H1 (cell line): ENCODE measurements at regions not wholly inside any gene's neighbourhood (a gene's known extent, or its start where the extent isn't known, plus 50 kb on each side); places are given as distances from the start of the nearest gene placed in this dataset.

Experiments
- CTCF ChIA-PET: fragments of 300-600 bp; sonication (Branson Sonifier 250); formaldehyde crosslinking; loops from one replicate; lab custom pipeline; 2021; ENCODE audit not compliant: partially characterized antibody; lab: Charles Lee
- POLR2A ChIA-PET: fragments of 300-600 bp; sonication (Branson Sonifier 250); formaldehyde crosslinking; loops from one replicate; lab custom pipeline; 2021; ENCODE audit warnings: inconsistent platforms; ENCODE audit not compliant: partially characterized antibody; lab: Charles Lee
- DNase-seq, 2 experiments: peaks; one replicate each; pipeline versions ENCODE4 v3.0.0 to v3.0.0-alpha.2; 2010 to 2022; ENCODE audit warnings: low spot score in 2 of 2, low read depth in 1 of 2, mixed read lengths in 1 of 2
- FAIRE-seq: peaks from 2 replicates; lab custom pipeline; 2011; peaks lifted over from hg19 to GRCh38; lab: Jason Lieb, UNC
- H2AFZ ChIP-seq: 2 replicates; pipeline ENCODE4 v1.8.1; 2012; ENCODE audit warnings: low read length, inconsistent platforms
- H2AK5ac ChIP-seq: 2 replicates; pipeline ENCODE4 v1.6.1; 2013; ENCODE audit warnings: low read depth, low read length
- H2BK120ac ChIP-seq: replicated peaks from 2 replicates; pipeline ENCODE3; 2013; ENCODE audit warnings: low read depth, low read length, inconsistent platforms
- H2BK12ac ChIP-seq: 2 replicates; pipeline ENCODE4 v1.6.1; 2013; ENCODE audit warnings: low read depth, low read length
- H2BK15ac ChIP-seq: 2 replicates; pipeline ENCODE4 v1.6.1; 2013; ENCODE audit warnings: low read length
- H2BK20ac ChIP-seq: 2 replicates; pipeline ENCODE4 v1.6.1; 2013; ENCODE audit warnings: low read length
- H2BK5ac ChIP-seq: 2 replicates; pipeline ENCODE4 v1.6.1; 2013; ENCODE audit warnings: low read depth, low read length
- H3K14ac ChIP-seq: 2 replicates; pipeline ENCODE4 v1.6.1; 2013; ENCODE audit warnings: inconsistent platforms; ENCODE audit not compliant: insufficient read length
- H3K18ac ChIP-seq: 2 replicates; pipeline ENCODE4 v1.6.1; 2013; ENCODE audit warnings: low read length; ENCODE audit errors: extremely low read depth
- H3K23ac ChIP-seq: 2 replicates; pipeline ENCODE4 v1.6.1; 2013; ENCODE audit warnings: inconsistent platforms; ENCODE audit not compliant: insufficient read length
- H3K23me2 ChIP-seq: 2 replicates; pipeline ENCODE4 v1.6.1; 2013; ENCODE audit warnings: low read depth, low read length
- H3K27ac ChIP-seq: 2 replicates; pipeline ENCODE4 v1.6.1; 2011; ENCODE audit warnings: low read depth, low read length, inconsistent platforms
- H3K27me3 ChIP-seq, 4 experiments: replicated peaks in 1 of 4; 1 replicate in 1 of 4; 2 replicates in 3 of 4; pipeline versions ENCODE4 v1.6.1 to v1.8.1; 2011 to 2013; ENCODE audit warnings: low read length in 3 of 4, mild to moderate bottlenecking in 3 of 4, inconsistent platforms in 2 of 4, mixed read lengths in 2 of 4, moderate library complexity in 1 of 4; ENCODE audit not compliant: control insufficient read depth in 3 of 4, insufficient read depth in 3 of 4; ENCODE audit errors: extremely low read depth in 1 of 4
- H3K36me3 ChIP-seq, 4 experiments: 2 replicates each; pipeline versions ENCODE4 v1.6.1 to v1.8.1; 2011 to 2013; ENCODE audit warnings: mild to moderate bottlenecking in 4 of 4, low read length in 3 of 4, moderate library complexity in 2 of 4, control low read depth in 1 of 4, inconsistent platforms in 1 of 4; ENCODE audit not compliant: insufficient read depth in 4 of 4, control insufficient read depth in 2 of 4
- H3K4ac ChIP-seq: replicated peaks from 2 replicates; pipeline ENCODE3; 2013; ENCODE audit warnings: low read length, low read depth, mixed read lengths, inconsistent platforms; ENCODE audit not compliant: insufficient read length
- H3K4me1 ChIP-seq, 4 experiments: replicated peaks in 1 of 4; 1 replicate in 1 of 4; 2 replicates in 3 of 4; pipeline versions ENCODE4 v1.6.1 to v1.8.1; 2011 to 2013; ENCODE audit warnings: low read length in 3 of 4, inconsistent platforms in 2 of 4, mixed read lengths in 1 of 4; ENCODE audit not compliant: insufficient read depth in 4 of 4, control insufficient read depth in 3 of 4
- H3K4me2 ChIP-seq, 2 experiments: 2 replicates each; pipeline versions ENCODE4 v1.6.1 to v1.8.1; 2011 to 2013; ENCODE audit warnings: low read depth in 2 of 2, low read length in 2 of 2, control low read depth in 1 of 2, inconsistent platforms in 1 of 2, mild to moderate bottlenecking in 1 of 2; ENCODE audit not compliant: insufficient read depth in 1 of 2
- H3K4me3 ChIP-seq, 4 experiments: fragments of 200-600, 300-600 bp in 1 of 4; sonication (generic), shearing (Covaris generic), sonication (Bioruptor Twin) in 1 of 4; 2 replicates each; pipeline versions ENCODE4 v1.5.1 to v1.8.1; 2011 to 2016; ENCODE audit warnings: low read length in 4 of 4, low read depth in 3 of 4, control low read depth in 2 of 4, inconsistent platforms in 2 of 4, mild to moderate bottlenecking in 2 of 4, mixed read lengths in 1 of 4, moderate library complexity in 1 of 4; ENCODE audit not compliant: insufficient read depth in 2 of 4; ENCODE audit errors: extremely low read depth in 1 of 4
- H3K56ac ChIP-seq: replicated peaks from 2 replicates; pipeline ENCODE3; 2013; ENCODE audit warnings: low read depth, mild to moderate bottlenecking, mixed read lengths, low read length, inconsistent platforms; ENCODE audit not compliant: insufficient read length
- H3K79me1 ChIP-seq: 2 replicates; pipeline ENCODE4 v1.6.1; 2013; ENCODE audit warnings: low read depth, low read length, control low read depth
- H3K79me2 ChIP-seq, 2 experiments: 2 replicates each; pipeline versions ENCODE4 v1.6.1 to v1.8.1; 2012 to 2013; ENCODE audit warnings: low read length in 2 of 2, mild to moderate bottlenecking in 2 of 2, inconsistent platforms in 1 of 2; ENCODE audit not compliant: insufficient read depth in 2 of 2, control insufficient read depth in 1 of 2
- H3K9ac ChIP-seq, 4 experiments: replicated peaks in 1 of 4; 1 replicate in 1 of 4; 2 replicates in 3 of 4; pipeline versions ENCODE4 v1.6.1 to v1.8.1; 2011 to 2013; ENCODE audit warnings: low read depth in 3 of 4, low read length in 3 of 4, control low read depth in 2 of 4, mild to moderate bottlenecking in 2 of 4, moderate library complexity in 2 of 4, inconsistent platforms in 1 of 4; ENCODE audit errors: extremely low read depth in 1 of 4
- H3K9me3 ChIP-seq, 2 experiments: 2 replicates each; pipeline versions ENCODE4 v1.6.1 to v1.8.1; 2012 to 2013; ENCODE audit warnings: mild to moderate bottlenecking in 2 of 2, moderate library complexity in 2 of 2, control low read depth in 1 of 2, inconsistent platforms in 1 of 2, low read depth in 1 of 2, low read length in 1 of 2, mixed read lengths in 1 of 2; ENCODE audit not compliant: insufficient read depth in 2 of 2
- H4K20me1 ChIP-seq, 2 experiments: replicated peaks in 1 of 2; 2 replicates each; pipeline versions ENCODE3 to v1.8.1; 2011 to 2013; ENCODE audit warnings: inconsistent platforms in 2 of 2, low read length in 2 of 2, mild to moderate bottlenecking in 1 of 2; ENCODE audit not compliant: insufficient read depth in 2 of 2, control insufficient read depth in 1 of 2
- H4K5ac ChIP-seq: 2 replicates; pipeline ENCODE4 v1.6.1; 2013; ENCODE audit warnings: low read length, low read depth, mixed read lengths, inconsistent platforms; ENCODE audit not compliant: insufficient read length
- H4K8ac ChIP-seq: 2 replicates; pipeline ENCODE4 v1.8.0; 2013; ENCODE audit warnings: mild to moderate bottlenecking, moderate library complexity, low read length, inconsistent platforms; ENCODE audit not compliant: insufficient read depth; ENCODE audit errors: extremely low read depth
- H4K91ac ChIP-seq: replicated peaks from 2 replicates; pipeline ENCODE3; 2013; ENCODE audit warnings: low read length, mixed read lengths, inconsistent platforms; ENCODE audit not compliant: insufficient read length
- ATF2 ChIP-seq: IDR thresholded peaks from 2 replicates; pipeline ENCODE4 v1.6.1; 2012; ENCODE audit warnings: low read length, inconsistent platforms
- ATF3 ChIP-seq: IDR thresholded peaks from 2 replicates; pipeline ENCODE4 v1.6.1; 2011; ENCODE audit warnings: low read depth, mild to moderate bottlenecking, low read length; ENCODE audit not compliant: insufficient read depth
- CBX5 ChIP-seq: fragments of 300-800, 300-1000 bp; sonication (generic); IDR thresholded peaks from 2 replicates; pipeline ENCODE4 v1.7.1; 2016; ENCODE audit warnings: antibody characterized with exemption, low read length, low read depth
- EZH2 ChIP-seq: fragments of 200-600 bp; sonication (generic); IDR thresholded peaks from 2 replicates; pipeline ENCODE4 v1.7.1; 2012; ENCODE audit warnings: low read depth, mild to moderate bottlenecking, moderate library complexity, low read length, inconsistent platforms; ENCODE audit not compliant: severe bottlenecking
- GTF2F1 ChIP-seq: IDR thresholded peaks from 2 replicates; pipeline ENCODE4 v1.6.1; 2012; ENCODE audit warnings: low read depth, low read length, improper control_type of control experiment, borderline replicate concordance
- JUND ChIP-seq: IDR thresholded peaks from 2 replicates; pipeline ENCODE4 v1.6.1; 2011; ENCODE audit warnings: mild to moderate bottlenecking, improper control_type of control experiment, low read length
- NANOG ChIP-seq: IDR thresholded peaks from 2 replicates; pipeline ENCODE4 v1.6.1; 2011; ENCODE audit warnings: low read length, low read depth, mild to moderate bottlenecking, inconsistent platforms; ENCODE audit not compliant: insufficient read depth, poor library complexity, severe bottlenecking
- RBBP5 ChIP-seq: IDR thresholded peaks from 2 replicates; pipeline ENCODE4 v1.7.1; 2012; ENCODE audit warnings: low read depth, mild to moderate bottlenecking, inconsistent platforms, low read length, moderate library complexity, borderline replicate concordance
- SAP30 ChIP-seq: fragments of 300-600 bp; sonication (generic); IDR thresholded peaks from 2 replicates; pipeline ENCODE4 v1.7.1; 2012; ENCODE audit warnings: low read length, moderate library complexity, mild to moderate bottlenecking, inconsistent platforms; ENCODE audit not compliant: insufficient read depth, insufficient replicate concordance
- SRF ChIP-seq: IDR thresholded peaks from 2 replicates; pipeline ENCODE4 v1.6.1; 2011; ENCODE audit warnings: mild to moderate bottlenecking, low read depth, low read length, moderate library complexity
- TEAD4 ChIP-seq: IDR thresholded peaks from 2 replicates; pipeline ENCODE4 v1.6.1; 2012; ENCODE audit warnings: low read depth, low read length, inconsistent platforms, mixed read lengths
- WGBS, 2 experiments: shearing (Covaris generic) in 1 of 2; methylation state at CpG; one replicate each; pipeline versions ENCODE4 v1.1.6 to v1.1.7; 2013 to 2015; ENCODE audit warnings: low lambda C conversion rate in 2 of 2, mixed read lengths in 2 of 2, inconsistent platforms in 1 of 2, low coverage in 1 of 2, missing lambda C conversion rate in 1 of 2; ENCODE audit not compliant: insufficient replicate concordance in 2 of 2, insufficient coverage in 1 of 2, insufficient read length in 1 of 2; ENCODE audit errors: extremely low coverage in 1 of 2, missing lambda C conversion rate in 1 of 2; 5-methylcytosine and 5-hydroxymethylcytosine counted together

- Histone ChIP-seq H3K14ac (no peak overlapping the region), H4K8ac (no peak overlapping the region), H2BK20ac (peak overlapping the region; percentile 80; the same call in 1 of the 2 replicates), H3K23ac (no peak overlapping the region), H3K56ac (no peak overlapping the region), H4K5ac (no peak overlapping the region), H3K79me2 (peaks cover 4 to 23% of the 10 kb centered on the region in 2 experiments; a peak in 2 of 4 replicates), H3K27ac (no peak overlapping the region), H3K9ac (no peak overlapping the region), H3K36me3 (no peaks in the 10 kb centered on the region; a peak in 1 of 8 replicates), H2AFZ (no peak overlapping the region), H3K4me1 (peaks cover 6 to 22% (median 14%) of the 10 kb centered on the region in 4 experiments), H2AK5ac (peak overlapping the region; percentile 43), H3K4me3 (no peak overlapping the region), H2BK12ac (peak overlapping the region; percentile 52; the same call in 1 of the 2 replicates), H3K23me2 (no peaks in the 10 kb centered on the region), H3K4ac (no peak overlapping the region), H3K4me2 (no peak overlapping the region), H4K91ac (no peak overlapping the region), H3K9me3 (peaks cover 0 to 3% of the 10 kb centered on the region in 2 experiments; a peak in 1 of 4 replicates), H3K18ac (no peak overlapping the region; the same call in 1 of the 2 replicates), H2BK15ac (peak overlapping the region; percentile 97; the same call in 1 of the 2 replicates), H2BK5ac (peak overlapping the region; percentile 71; the same call in 1 of the 2 replicates), H3K27me3 (no peaks in the 10 kb centered on the region), H2BK120ac (no peak overlapping the region), H3K79me1 (peaks cover 15% of the 10 kb centered on the region), H4K20me1 (peaks cover under 1 to 17% of the 10 kb centered on the region in 2 experiments)
- FAIRE-seq (peak; percentile 57), DNase-seq (no peak)
- 81% methylated on average over 10 of the region's 10 CpGs; no CpG with 5 or more reads in 1 of the 2 experiments for WGBS, 2 experiments
- ChIA-PET CTCF (interaction anchor here (1.2 kb wide), 1 partner anchor 91 kb away, joined by 3 read pairs; no protein-coding TSS in a partner anchor), POLR2A (no interaction called here)
- no peak for TF ChIP-seq GTF2F1
- TF ChIP-seq SAP30, result no peak
- TF ChIP-seq RBBP5, result no peak
- no peak for TF ChIP-seq CBX5
- no peak for TF ChIP-seq TEAD4
- no peak for TF ChIP-seq EZH2
- TF ChIP-seq NANOG, result no peak
- no peak for TF ChIP-seq ATF3
- no peak for TF ChIP-seq ATF2
- TF ChIP-seq SRF, result no peak
- TF ChIP-seq JUND, result no peak
Observed at GRCh38 chr11:70636659-70637058, 238.3 kb downstream of the CTTN start.
